OCI-LY7 (cell line): ENCODE measurements at regions not wholly inside any gene's neighbourhood (a gene's known extent, or its start where the extent isn't known, plus 50 kb on each side); places are given as distances from the start of the nearest gene placed in this dataset.

ENCODE experiments used
- BruUV-seq: library from RNA; stranded (reverse); fragments of 400-500 nt; replicated peaks from 2 replicates; lab custom pipeline; 2021; lab: Mats Ljungman, UMichigan
- CTCF ChIA-PET: fragments of 300-600 bp; sonication (Branson Sonifier 250); formaldehyde crosslinking; loops from one replicate; lab custom pipeline; 2022; ENCODE audit warnings: antibody characterized with exemption; ENCODE audit not compliant: unreplicated experiment; lab: Charles Lee
- POLR2A ChIA-PET: fragments of 300-600 bp; sonication (Branson Sonifier 250); formaldehyde crosslinking; loops from one replicate; lab custom pipeline; 2022; ENCODE audit warnings: antibody characterized with exemption; lab: Charles Lee
- DNase-seq: peaks from one replicate; pipeline ENCODE4 v3.0.0-alpha.2; 2015; ENCODE audit warnings: low spot score
- H2AFZ ChIP-seq: fragments of 200-600 bp; sonication (generic), shearing (Covaris generic); 2 replicates; pipeline ENCODE4 v1.6.1; 2014; ENCODE audit warnings: mild to moderate bottlenecking, antibody characterized with exemption, low read length, moderate library complexity
- H3K27ac ChIP-seq: fragments of 200-600 bp; sonication (generic); 2 replicates; pipeline ENCODE4 v1.5.1; 2014; ENCODE audit warnings: mixed run types, low read depth, mild to moderate bottlenecking, moderate library complexity, low read length, inconsistent platforms; ENCODE audit not compliant: poor library complexity, severe bottlenecking
- H3K36me3 ChIP-seq: fragments of 200-600 bp; sonication (generic); 2 replicates; pipeline ENCODE4 v1.6.1; 2014; ENCODE audit warnings: mild to moderate bottlenecking, antibody characterized with exemption, low read length, moderate library complexity, mixed read lengths; ENCODE audit not compliant: insufficient read depth
- H3K4me1 ChIP-seq: fragments of 200-600 bp; sonication (generic); 2 replicates; pipeline ENCODE4 v1.5.1; 2014; ENCODE audit warnings: mild to moderate bottlenecking, low read length; ENCODE audit not compliant: insufficient read depth, poor library complexity, severe bottlenecking
- H3K4me2 ChIP-seq: fragments of 200-600 bp; sonication (generic); 2 replicates; pipeline ENCODE4 v1.6.1; 2014; ENCODE audit warnings: mild to moderate bottlenecking, low read length
- H3K4me3 ChIP-seq: fragments of 200-600 bp; sonication (generic); 2 replicates; pipeline ENCODE4 v1.5.1; 2014; ENCODE audit warnings: mild to moderate bottlenecking, low read depth, low read length; ENCODE audit not compliant: poor library complexity, severe bottlenecking
- H3K79me2 ChIP-seq: fragments of 200-600 bp; sonication (generic); 2 replicates; pipeline ENCODE4 v1.6.1; 2016; ENCODE audit warnings: low read depth, mild to moderate bottlenecking, low read length, moderate library complexity, mixed read lengths; ENCODE audit not compliant: insufficient read depth
- H3K9me2 ChIP-seq: fragments of 200-600 bp; sonication (generic); 2 replicates; pipeline ENCODE4 v1.6.1; 2016; ENCODE audit warnings: mild to moderate bottlenecking, low read length, mixed read lengths; ENCODE audit not compliant: insufficient read depth
- H3K9me3 ChIP-seq: fragments of 200-600 bp; sonication (generic); 2 replicates; pipeline ENCODE4 v1.6.1; 2014; ENCODE audit warnings: mild to moderate bottlenecking, mixed run types, low read length, mixed read lengths
- H4K20me1 ChIP-seq: fragments of 200-600 bp; sonication (generic); 2 replicates; pipeline ENCODE4 v1.6.1; 2014; ENCODE audit warnings: mild to moderate bottlenecking, antibody characterized with exemption, low read length, moderate library complexity, mixed read lengths; ENCODE audit not compliant: insufficient read depth
- EZH2phosphoT487 ChIP-seq: fragments of 200-600 bp; sonication (generic); IDR thresholded peaks from 2 replicates; pipeline ENCODE4 v1.6.1; 2018; ENCODE audit warnings: low read depth, borderline replicate concordance, mild to moderate bottlenecking, mixed run types, antibody characterized with exemption, low read length, moderate library complexity, mixed read lengths
- intact Hi-C: fragments of 100-400 bp; cut with micrococcal nuclease; formaldehyde crosslinking; loops from one replicate; pipeline ENCODE4 v1.10.0; 2022; ENCODE audit not compliant: unreplicated experiment
- TF ChIP-seq, protein P1 (sequence below): fragments of 200-600 bp; sonication (generic); conservative IDR thresholded peaks from 2 replicates; pipeline ENCODE4 v1.5.1; 2014; ENCODE audit warnings: mild to moderate bottlenecking, antibody characterized with exemption, low read length, moderate library complexity, mixed read lengths

DNA sequence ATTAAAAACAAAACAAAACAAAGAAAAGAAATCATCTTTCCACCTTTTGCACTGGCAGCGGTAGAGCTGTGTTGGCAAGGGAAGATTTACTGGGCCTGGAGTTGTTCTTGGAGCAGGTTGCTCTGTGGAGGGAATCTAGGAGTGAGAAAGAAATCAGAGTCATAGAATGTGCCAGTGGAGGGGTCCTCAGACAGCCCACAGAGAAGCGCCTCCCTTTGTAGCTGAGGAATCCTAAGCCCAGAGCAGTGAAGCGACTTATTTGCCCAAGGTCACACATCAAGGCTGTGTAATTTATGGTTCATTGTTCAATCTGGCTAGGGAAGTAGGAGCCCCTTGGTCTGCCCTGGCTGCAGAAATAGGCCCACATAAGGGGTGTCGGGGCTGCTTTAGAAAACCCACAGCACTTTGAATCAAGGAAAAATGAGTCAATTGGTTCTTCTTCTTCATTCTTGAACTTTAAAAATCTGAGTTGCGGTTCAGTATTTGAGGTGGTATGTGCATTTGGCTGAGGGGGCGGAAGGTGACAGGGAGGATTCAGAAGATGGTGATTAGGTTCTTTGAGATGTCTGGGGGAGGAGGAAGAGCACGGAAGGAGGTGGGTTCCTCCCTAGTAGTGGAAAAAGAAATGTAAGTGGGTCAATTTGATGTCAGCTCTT is 253.7 kb downstream of the PTEN start:
- Histone ChIP-seq H3K9me3 (no peaks in the 10 kb centered on the region), H3K36me3 (no peaks in the 10 kb centered on the region), H2AFZ (peak overlapping the region; percentile 53), H3K9me2 (no peaks in the 10 kb centered on the region), H3K4me1 (peaks cover 99% of the 10 kb centered on the region), H4K20me1 (no peaks in the 10 kb centered on the region), H3K4me2 (peak overlapping the region; percentile 69), H3K79me2 (no peaks in the 10 kb centered on the region), H3K4me3 (no peak overlapping the region), H3K27ac (peak overlapping the region; percentile 58)
- POLR2A ChIA-PET = interaction anchor here (0.7 to 2.4 kb wide), 15 partner anchors 9 to 275 kb away, joined by 3 to 21 read pairs (median 4); no protein-coding TSS in a partner anchor
- intact Hi-C loops = loop anchor here (10.0 kb wide), 1 partner anchor 768 kb away; the partner anchor contains the start of gene STAMBPL1
- DNase-seq = peak; percentile 23
- no peak for TF ChIP-seq EZH2phosphoT487
- TF ChIP-seq, protein P1, sequence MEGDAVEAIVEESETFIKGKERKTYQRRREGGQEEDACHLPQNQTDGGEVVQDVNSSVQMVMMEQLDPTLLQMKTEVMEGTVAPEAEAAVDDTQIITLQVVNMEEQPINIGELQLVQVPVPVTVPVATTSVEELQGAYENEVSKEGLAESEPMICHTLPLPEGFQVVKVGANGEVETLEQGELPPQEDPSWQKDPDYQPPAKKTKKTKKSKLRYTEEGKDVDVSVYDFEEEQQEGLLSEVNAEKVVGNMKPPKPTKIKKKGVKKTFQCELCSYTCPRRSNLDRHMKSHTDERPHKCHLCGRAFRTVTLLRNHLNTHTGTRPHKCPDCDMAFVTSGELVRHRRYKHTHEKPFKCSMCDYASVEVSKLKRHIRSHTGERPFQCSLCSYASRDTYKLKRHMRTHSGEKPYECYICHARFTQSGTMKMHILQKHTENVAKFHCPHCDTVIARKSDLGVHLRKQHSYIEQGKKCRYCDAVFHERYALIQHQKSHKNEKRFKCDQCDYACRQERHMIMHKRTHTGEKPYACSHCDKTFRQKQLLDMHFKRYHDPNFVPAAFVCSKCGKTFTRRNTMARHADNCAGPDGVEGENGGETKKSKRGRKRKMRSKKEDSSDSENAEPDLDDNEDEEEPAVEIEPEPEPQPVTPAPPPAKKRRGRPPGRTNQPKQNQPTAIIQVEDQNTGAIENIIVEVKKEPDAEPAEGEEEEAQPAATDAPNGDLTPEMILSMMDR = no peak
- CTCF ChIA-PET = interaction anchor here (0.6 to 1.6 kb wide), 2 partner anchors 64 to 270 kb away, joined by 3 to 6 read pairs; no protein-coding TSS in a partner anchor
- no TSS peak for BruUV-seq

DNA sequence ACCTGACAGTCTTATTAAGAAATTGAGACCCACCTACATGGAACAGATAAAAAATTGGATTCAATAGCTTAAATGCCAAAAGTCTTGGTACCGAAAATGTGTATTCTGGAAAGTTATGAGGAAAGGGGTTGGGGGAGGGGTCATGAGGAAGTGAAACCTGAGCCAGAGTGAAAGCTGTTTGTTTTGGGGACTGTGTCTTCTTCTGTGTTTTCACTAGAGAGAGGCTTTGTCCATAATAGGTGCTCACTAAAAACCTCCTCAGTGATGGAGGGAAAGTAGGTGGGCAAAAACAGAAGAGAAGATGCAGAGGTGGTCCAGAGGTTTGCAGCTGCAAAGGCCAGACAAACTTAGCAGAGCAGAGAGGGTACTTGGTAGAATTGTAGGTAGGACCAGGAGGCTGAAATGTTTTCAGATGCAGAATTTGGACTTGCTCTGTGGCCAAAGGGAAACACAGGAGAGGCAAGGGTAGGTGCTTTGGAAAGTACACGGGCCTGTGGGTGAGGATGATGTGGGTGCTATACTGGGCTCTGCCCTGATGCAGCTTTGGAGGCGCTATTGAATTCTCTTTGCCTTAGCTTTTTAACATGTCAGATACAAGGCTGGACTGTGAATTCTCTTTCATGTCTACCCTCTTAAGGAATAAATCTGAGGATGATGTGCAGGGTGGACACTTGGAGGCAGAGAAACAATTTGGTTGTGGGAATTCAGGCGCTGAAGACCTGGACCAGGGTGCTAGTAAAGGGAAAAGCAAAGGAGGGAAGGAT is 254.6 kb downstream of the PTEN start:
- H3K4me1 ChIP-seq = peaks cover 99% of the 10 kb centered on the region
- no peak overlapping the region for H3K4me3 ChIP-seq
- intact Hi-C loops = loop anchor here (10.0 kb wide), 1 partner anchor 767 kb away; the partner anchor contains the start of gene STAMBPL1
- H3K79me2 ChIP-seq = no peaks in the 10 kb centered on the region
- DNase-seq = peak; percentile 59
- no peaks in the 10 kb centered on the region for H3K36me3 ChIP-seq
- H3K9me3 ChIP-seq = no peaks in the 10 kb centered on the region
- TF ChIP-seq EZH2phosphoT487 = no peak
- TF ChIP-seq, protein P1 = peak; percentile 54; the same call in 1 of the 2 replicates
- ChIA-PET POLR2A (interaction anchor here (0.7 to 2.4 kb wide), 11 partner anchors 10 to 274 kb away, joined by 3 to 21 read pairs (median 4); no protein-coding TSS in a partner anchor), CTCF (interaction anchor here (0.6 to 1.6 kb wide), 2 partner anchors 26 to 269 kb away, joined by 4 to 6 read pairs; no protein-coding TSS in a partner anchor)
- H3K27ac ChIP-seq = peak overlapping the region; percentile 58
- peak overlapping the region; percentile 69 for H3K4me2 ChIP-seq
- peak overlapping the region; percentile 53; the same call in 1 of the 2 replicates for H2AFZ ChIP-seq
- no TSS peak for BruUV-seq
- no peaks in the 10 kb centered on the region for H4K20me1 ChIP-seq
- no peaks in the 10 kb centered on the region for H3K9me2 ChIP-seq
